ENCODE measurements at regions not wholly inside any gene's neighbourhood (a gene's known extent, or its start where the extent isn't known, plus 50 kb on each side); places are given as distances from the start of the nearest gene placed in this dataset.

DNA sequence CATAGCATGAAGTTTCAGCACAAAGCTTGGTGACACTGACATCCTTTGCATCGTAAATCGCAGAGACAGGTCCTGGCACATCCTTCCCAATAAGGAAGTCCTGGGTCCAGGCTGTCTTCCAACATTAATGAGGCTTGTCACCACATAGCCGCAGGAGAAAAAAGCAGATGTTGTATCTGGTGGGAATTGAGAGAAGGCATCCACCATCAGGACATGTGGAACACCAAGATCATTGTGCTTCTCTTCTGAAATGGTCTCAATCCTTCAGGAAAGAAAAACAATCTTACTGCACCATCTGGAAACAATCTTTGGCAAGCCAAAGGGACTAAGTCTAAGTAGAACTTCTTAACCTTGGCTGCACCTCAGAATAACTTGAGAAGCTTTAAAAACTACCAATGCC is 119.0 kb upstream of the ARHGAP28 start:
- TF ChIP-seq, protein P1, sequence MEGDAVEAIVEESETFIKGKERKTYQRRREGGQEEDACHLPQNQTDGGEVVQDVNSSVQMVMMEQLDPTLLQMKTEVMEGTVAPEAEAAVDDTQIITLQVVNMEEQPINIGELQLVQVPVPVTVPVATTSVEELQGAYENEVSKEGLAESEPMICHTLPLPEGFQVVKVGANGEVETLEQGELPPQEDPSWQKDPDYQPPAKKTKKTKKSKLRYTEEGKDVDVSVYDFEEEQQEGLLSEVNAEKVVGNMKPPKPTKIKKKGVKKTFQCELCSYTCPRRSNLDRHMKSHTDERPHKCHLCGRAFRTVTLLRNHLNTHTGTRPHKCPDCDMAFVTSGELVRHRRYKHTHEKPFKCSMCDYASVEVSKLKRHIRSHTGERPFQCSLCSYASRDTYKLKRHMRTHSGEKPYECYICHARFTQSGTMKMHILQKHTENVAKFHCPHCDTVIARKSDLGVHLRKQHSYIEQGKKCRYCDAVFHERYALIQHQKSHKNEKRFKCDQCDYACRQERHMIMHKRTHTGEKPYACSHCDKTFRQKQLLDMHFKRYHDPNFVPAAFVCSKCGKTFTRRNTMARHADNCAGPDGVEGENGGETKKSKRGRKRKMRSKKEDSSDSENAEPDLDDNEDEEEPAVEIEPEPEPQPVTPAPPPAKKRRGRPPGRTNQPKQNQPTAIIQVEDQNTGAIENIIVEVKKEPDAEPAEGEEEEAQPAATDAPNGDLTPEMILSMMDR (IDR thresholded peaks at IDR 0.05; ENCODE audit: insufficient read depth, low read depth, low read length): no peak
- TF ChIP-seq EZH2 (IDR thresholded peaks at IDR 0.05; ENCODE audit: insufficient read depth, low read length): no peak
